HEK293 (cell line): ENCODE measurements at regions not wholly inside any gene's neighbourhood (a gene's known extent, or its start where the extent isn't known, plus 50 kb on each side); places are given as distances from the start of the nearest gene placed in this dataset.
A peak's percentile ranks its signal among the peaks of the same experiment; 100 is the strongest.

ENCODE experiments used
- CTCF ChIA-PET: fragments of 350-600 bp; formaldehyde crosslinking; extraction: SDS; loops from one replicate; lab custom pipeline; 2021; ENCODE audit warnings: antibody characterized with exemption; lab: Yijun Ruan, JAX
- POLR2A ChIA-PET: fragments of 300-600 bp; formaldehyde crosslinking; extraction: SDS; loops from one replicate; lab custom pipeline; 2020; ENCODE audit warnings: antibody characterized with exemption, inconsistent platforms; lab: Yijun Ruan, JAX
- H3K27ac ChIP-seq: fragments of 200-500 bp; sonication (Bioruptor generic); 2 replicates; pipeline ENCODE4 v1.5.1; 2014; ENCODE audit warnings: low read depth, low read length, control low read depth, inconsistent platforms; ENCODE audit errors: extremely low read depth
- H3K36me3 ChIP-seq, 2 experiments: fragments of 200-500 bp in 1 of 2; sonication (Bioruptor generic) in 1 of 2; 1 replicate in 1 of 2; 2 replicates in 1 of 2; pipeline ENCODE4 v1.5.1; 2014 to 2017; ENCODE audit warnings: inconsistent platforms in 2 of 2, low read length in 2 of 2; ENCODE audit not compliant: control insufficient read depth in 2 of 2, insufficient read depth in 1 of 2
- H3K4me1 ChIP-seq: fragments of 200-500 bp; sonication (Bioruptor generic); 2 replicates; pipeline ENCODE4 v1.5.1; 2014; ENCODE audit warnings: mild to moderate bottlenecking, low read length, inconsistent platforms; ENCODE audit not compliant: control insufficient read depth, insufficient read depth
- H3K4me3 ChIP-seq: 2 replicates; pipeline ENCODE4 v1.5.1; 2011; ENCODE audit warnings: low read depth, mild to moderate bottlenecking, control low read depth, low read length, moderate library complexity
- H3K9me3 ChIP-seq: fragments of 200-500 bp; sonication (Bioruptor generic); 2 replicates; pipeline ENCODE4 v1.5.1; 2014; ENCODE audit warnings: low read depth, low read length, inconsistent platforms; ENCODE audit not compliant: control insufficient read depth, insufficient read depth
- HOXD13 ChIP-seq: sonication (generic); formaldehyde crosslinking; IDR thresholded peaks from 2 replicates; pipeline ENCODE4 v1.8.0; 2022; ENCODE audit warnings: missing genetic modification reagents, borderline replicate concordance
- KLF16 ChIP-seq: fragments of 450-650 bp; formaldehyde crosslinking; IDR thresholded peaks from 2 replicates; pipeline ENCODE4 v1.5.1; 2017; ENCODE audit warnings: missing biosample characterization, missing genetic modification characterization
- MZF1 ChIP-seq: fragments of 450-650 bp; formaldehyde crosslinking; IDR thresholded peaks from 2 replicates; pipeline ENCODE4 v1.5.1; 2017; ENCODE audit warnings: missing biosample characterization, missing genetic modification characterization, borderline replicate concordance
- SP3 ChIP-seq: fragments of 450-650 bp; formaldehyde crosslinking; IDR thresholded peaks from 2 replicates; pipeline ENCODE4 v1.5.1; 2016; ENCODE audit warnings: missing biosample characterization, missing genetic modification characterization
- YY1 ChIP-seq: fragments of 450-650 bp; formaldehyde crosslinking; IDR thresholded peaks from 2 replicates; pipeline ENCODE4 v1.5.1; 2018; ENCODE audit warnings: missing biosample characterization, missing genetic modification characterization
- ZEB2 ChIP-seq: fragments of 450-650 bp; formaldehyde crosslinking; IDR thresholded peaks from 2 replicates; pipeline ENCODE4 v1.5.1; 2016; ENCODE audit warnings: missing biosample characterization, missing genetic modification characterization
- ZNF10 ChIP-seq: fragments of 450-650 bp; formaldehyde crosslinking; IDR thresholded peaks from 2 replicates; pipeline ENCODE4 v1.5.1; 2017; ENCODE audit warnings: missing biosample characterization, missing genetic modification characterization
- ZNF112 ChIP-seq: fragments of 450-650 bp; formaldehyde crosslinking; IDR thresholded peaks from 2 replicates; pipeline ENCODE4 v1.5.0; 2017; ENCODE audit warnings: missing biosample characterization, missing genetic modification characterization
- ZNF138 ChIP-seq: fragments of 450-650 bp; formaldehyde crosslinking; IDR thresholded peaks from 2 replicates; pipeline ENCODE4 v1.5.1; 2016; ENCODE audit warnings: missing biosample characterization, missing genetic modification characterization, borderline replicate concordance
- ZNF311 ChIP-seq: fragments of 450-650 bp; formaldehyde crosslinking; IDR thresholded peaks from 2 replicates; pipeline ENCODE4 v1.5.1; 2017; ENCODE audit warnings: missing biosample characterization, missing genetic modification characterization, borderline replicate concordance
- ZNF37A ChIP-seq: fragments of 450-650 bp; IDR thresholded peaks from 2 replicates; pipeline ENCODE4 v1.5.1; 2018; ENCODE audit warnings: missing biosample characterization, missing genetic modification characterization
- ZNF530 ChIP-seq: fragments of 450-650 bp; formaldehyde crosslinking; IDR thresholded peaks from 2 replicates; pipeline ENCODE4 v1.5.1; 2016; ENCODE audit warnings: low read depth, missing biosample characterization, missing genetic modification characterization
- ZNF558 ChIP-seq: fragments of 450-650 bp; formaldehyde crosslinking; IDR thresholded peaks from 2 replicates; pipeline ENCODE4 v1.5.1; 2016; ENCODE audit warnings: missing biosample characterization, missing genetic modification characterization
- ZNF626 ChIP-seq: fragments of 450-650 bp; sonication (Bioruptor Pico); formaldehyde crosslinking; IDR thresholded peaks from 2 replicates; pipeline ENCODE4 v1.5.1; 2018; ENCODE audit warnings: missing biosample characterization, missing genetic modification characterization, inconsistent platforms
- ZNF776 ChIP-seq: fragments of 450-650 bp; formaldehyde crosslinking; IDR thresholded peaks from 2 replicates; pipeline ENCODE4 v1.5.0; 2017; ENCODE audit warnings: missing biosample characterization, missing genetic modification characterization, borderline replicate concordance
- ZSCAN16 ChIP-seq: fragments of 450-650 bp; formaldehyde crosslinking; IDR thresholded peaks from 2 replicates; pipeline ENCODE4 v1.5.1; 2016; ENCODE audit warnings: missing biosample characterization, missing genetic modification characterization
- TF ChIP-seq, protein P1 (sequence below): fragments of 450-650 bp; formaldehyde crosslinking; conservative IDR thresholded peaks from 2 replicates; pipeline ENCODE4 v1.5.1; 2016; ENCODE audit warnings: low read depth, missing biosample characterization, missing genetic modification characterization
- TF ChIP-seq, protein P2 (sequence below): fragments of 450-650 bp; formaldehyde crosslinking; IDR thresholded peaks from 2 replicates; pipeline ENCODE4 v1.5.1; 2017; ENCODE audit warnings: missing biosample characterization, missing genetic modification characterization
- TF ChIP-seq, protein P3 (sequence below): fragments of 450-650 bp; formaldehyde crosslinking; IDR thresholded peaks from 2 replicates; pipeline ENCODE4 v1.5.1; 2017; ENCODE audit warnings: missing biosample characterization, missing genetic modification characterization
- TF ChIP-seq, protein P4 (sequence below): fragments of 450-650 bp; formaldehyde crosslinking; IDR thresholded peaks from 2 replicates; pipeline ENCODE4 v1.5.1; 2016; ENCODE audit warnings: missing biosample characterization, missing genetic modification characterization
- TF ChIP-seq, protein P5 (sequence below): fragments of 450-650 bp; formaldehyde crosslinking; IDR thresholded peaks from 2 replicates; pipeline ENCODE4 v1.5.1; 2016; ENCODE audit warnings: missing biosample characterization, missing genetic modification characterization

DNA sequence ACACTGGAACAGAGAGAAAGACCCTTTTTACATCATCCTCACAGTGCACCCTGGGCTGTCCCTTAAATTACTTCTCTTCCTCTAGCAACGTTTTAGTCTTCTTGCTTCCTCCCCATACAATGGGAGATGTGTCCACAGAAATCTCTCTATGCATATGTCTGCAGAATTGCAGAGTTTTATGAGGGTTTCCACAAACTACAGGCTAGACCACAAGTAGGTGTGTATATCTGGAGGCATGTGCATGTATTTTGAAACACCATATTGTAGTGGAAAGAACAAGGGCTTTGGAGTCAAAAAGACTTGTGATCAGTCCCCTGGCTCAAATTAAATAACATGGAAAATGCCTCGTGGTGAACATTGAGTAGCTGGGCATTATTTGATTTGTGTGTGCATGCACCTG lies 121.3 kb upstream of the IPO9 start:
- Histone ChIP-seq H3K9me3 (no peaks in the 10 kb centered on the region), H3K4me3 (no peak overlapping the region), H3K36me3 (no peaks in the 10 kb centered on the region), H3K27ac (no peak overlapping the region), H3K4me1 (0 out of 2 replicates have a peak, but pooled peaks cover 2% of the 10 kb centered on the region)
- TF ChIP-seq ZNF112 (tag by site-specific recombination) (no peak), ZNF776 (tag by site-specific recombination) (no peak), SP3 (tag by site-specific recombination) (no peak), ZNF530 (tag by site-specific recombination) (no peak), ZNF37A (tag by site-specific recombination) (no peak), ZNF10 (no peak), HOXD13 (no peak), KLF16 (no peak)
- TF ChIP-seq, protein P1, sequence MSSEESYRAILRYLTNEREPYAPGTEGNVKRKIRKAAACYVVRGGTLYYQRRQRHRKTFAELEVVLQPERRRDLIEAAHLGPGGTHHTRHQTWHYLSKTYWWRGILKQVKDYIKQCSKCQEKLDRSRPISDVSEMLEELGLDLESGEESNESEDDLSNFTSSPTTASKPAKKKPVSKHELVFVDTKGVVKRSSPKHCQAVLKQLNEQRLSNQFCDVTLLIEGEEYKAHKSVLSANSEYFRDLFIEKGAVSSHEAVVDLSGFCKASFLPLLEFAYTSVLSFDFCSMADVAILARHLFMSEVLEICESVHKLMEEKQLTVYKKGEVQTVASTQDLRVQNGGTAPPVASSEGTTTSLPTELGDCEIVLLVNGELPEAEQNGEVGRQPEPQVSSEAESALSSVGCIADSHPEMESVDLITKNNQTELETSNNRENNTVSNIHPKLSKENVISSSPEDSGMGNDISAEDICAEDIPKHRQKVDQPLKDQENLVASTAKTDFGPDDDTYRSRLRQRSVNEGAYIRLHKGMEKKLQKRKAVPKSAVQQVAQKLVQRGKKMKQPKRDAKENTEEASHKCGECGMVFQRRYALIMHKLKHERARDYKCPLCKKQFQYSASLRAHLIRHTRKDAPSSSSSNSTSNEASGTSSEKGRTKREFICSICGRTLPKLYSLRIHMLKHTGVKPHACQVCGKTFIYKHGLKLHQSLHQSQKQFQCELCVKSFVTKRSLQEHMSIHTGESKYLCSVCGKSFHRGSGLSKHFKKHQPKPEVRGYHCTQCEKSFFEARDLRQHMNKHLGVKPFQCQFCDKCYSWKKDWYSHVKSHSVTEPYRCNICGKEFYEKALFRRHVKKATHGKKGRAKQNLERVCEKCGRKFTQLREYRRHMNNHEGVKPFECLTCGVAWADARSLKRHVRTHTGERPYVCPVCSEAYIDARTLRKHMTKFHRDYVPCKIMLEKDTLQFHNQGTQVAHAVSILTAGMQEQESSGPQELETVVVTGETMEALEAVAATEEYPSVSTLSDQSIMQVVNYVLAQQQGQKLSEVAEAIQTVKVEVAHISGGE = no peak
- CTCF ChIA-PET = interaction anchor here (0.6 to 20.2 kb wide), 8 partner anchors 21 to 418 kb away, joined by 3 to 593 read pairs (median 10); no protein-coding TSS in a partner anchor
- POLR2A ChIA-PET = no interaction called here

DNA sequence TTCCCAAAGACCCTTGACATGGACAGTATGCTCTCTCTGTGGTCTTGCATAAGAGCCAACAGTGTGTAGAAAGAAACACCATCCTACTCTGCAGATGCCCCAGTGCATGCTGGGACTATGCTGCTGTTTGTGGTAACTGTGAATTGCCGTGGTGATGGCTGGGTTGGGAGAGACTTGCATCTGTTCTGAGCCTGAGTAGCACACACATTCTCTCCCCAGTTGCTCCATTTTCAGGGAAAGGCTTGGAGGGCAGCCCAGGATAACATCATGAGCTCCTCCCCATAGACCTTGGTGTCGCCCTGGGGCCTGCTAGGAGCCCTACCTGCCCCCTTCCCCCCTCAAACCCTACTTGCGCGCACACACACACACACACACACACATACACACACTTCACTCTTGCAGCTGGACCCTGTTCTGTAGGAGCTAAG lies 120.9 kb upstream of the IPO9 start:
- H3K36me3 ChIP-seq = no peaks in the 10 kb centered on the region
- H3K9me3 ChIP-seq = no peaks in the 10 kb centered on the region
- H3K27ac ChIP-seq = no peak overlapping the region
- CTCF ChIA-PET = interaction anchor here (0.6 to 20.2 kb wide), 11 partner anchors 21 to 417 kb away, joined by 3 to 593 read pairs (median 14); no protein-coding TSS in a partner anchor
- 0 out of 2 replicates have a peak, but pooled peaks cover 2% of the 10 kb centered on the region for H3K4me1 ChIP-seq
- no peak overlapping the region for H3K4me3 ChIP-seq
- TF ChIP-seq, protein P2, sequence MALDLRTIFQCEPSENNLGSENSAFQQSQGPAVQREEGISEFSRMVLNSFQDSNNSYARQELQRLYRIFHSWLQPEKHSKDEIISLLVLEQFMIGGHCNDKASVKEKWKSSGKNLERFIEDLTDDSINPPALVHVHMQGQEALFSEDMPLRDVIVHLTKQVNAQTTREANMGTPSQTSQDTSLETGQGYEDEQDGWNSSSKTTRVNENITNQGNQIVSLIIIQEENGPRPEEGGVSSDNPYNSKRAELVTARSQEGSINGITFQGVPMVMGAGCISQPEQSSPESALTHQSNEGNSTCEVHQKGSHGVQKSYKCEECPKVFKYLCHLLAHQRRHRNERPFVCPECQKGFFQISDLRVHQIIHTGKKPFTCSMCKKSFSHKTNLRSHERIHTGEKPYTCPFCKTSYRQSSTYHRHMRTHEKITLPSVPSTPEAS (tag by site-specific recombination) = 0 out of 2 replicates have a peak, but pooled peaks have one; percentile 40
- TF ChIP-seq ZNF626 (no peak), MZF1 (tag by site-specific recombination) (no peak)
- TF ChIP-seq, protein P3, sequence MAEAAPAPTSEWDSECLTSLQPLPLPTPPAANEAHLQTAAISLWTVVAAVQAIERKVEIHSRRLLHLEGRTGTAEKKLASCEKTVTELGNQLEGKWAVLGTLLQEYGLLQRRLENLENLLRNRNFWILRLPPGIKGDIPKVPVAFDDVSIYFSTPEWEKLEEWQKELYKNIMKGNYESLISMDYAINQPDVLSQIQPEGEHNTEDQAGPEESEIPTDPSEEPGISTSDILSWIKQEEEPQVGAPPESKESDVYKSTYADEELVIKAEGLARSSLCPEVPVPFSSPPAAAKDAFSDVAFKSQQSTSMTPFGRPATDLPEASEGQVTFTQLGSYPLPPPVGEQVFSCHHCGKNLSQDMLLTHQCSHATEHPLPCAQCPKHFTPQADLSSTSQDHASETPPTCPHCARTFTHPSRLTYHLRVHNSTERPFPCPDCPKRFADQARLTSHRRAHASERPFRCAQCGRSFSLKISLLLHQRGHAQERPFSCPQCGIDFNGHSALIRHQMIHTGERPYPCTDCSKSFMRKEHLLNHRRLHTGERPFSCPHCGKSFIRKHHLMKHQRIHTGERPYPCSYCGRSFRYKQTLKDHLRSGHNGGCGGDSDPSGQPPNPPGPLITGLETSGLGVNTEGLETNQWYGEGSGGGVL (tag by site-specific recombination) = peak; percentile 81
- POLR2A ChIA-PET = no interaction called here

DNA sequence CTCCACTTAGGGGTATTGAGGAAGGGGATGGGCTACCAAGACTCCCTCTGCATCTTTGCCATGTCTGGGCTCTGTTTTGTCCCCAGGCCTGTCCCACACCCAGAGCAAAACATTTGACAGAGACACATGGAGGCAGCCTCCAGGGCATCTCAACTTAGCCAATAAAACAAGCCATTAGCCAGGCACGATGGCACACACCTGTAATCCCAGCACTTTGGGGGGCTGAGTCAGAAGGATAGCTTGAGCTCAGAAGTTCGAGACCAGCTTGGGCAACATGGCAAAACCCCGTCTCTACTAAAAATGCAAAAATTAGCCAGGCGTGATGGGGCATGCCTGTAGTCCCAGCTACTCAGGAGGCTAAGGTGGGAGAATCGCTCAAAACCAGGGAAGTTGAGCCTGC lies 120.3 kb upstream of the IPO9 start:
- TF ChIP-seq, protein P4, sequence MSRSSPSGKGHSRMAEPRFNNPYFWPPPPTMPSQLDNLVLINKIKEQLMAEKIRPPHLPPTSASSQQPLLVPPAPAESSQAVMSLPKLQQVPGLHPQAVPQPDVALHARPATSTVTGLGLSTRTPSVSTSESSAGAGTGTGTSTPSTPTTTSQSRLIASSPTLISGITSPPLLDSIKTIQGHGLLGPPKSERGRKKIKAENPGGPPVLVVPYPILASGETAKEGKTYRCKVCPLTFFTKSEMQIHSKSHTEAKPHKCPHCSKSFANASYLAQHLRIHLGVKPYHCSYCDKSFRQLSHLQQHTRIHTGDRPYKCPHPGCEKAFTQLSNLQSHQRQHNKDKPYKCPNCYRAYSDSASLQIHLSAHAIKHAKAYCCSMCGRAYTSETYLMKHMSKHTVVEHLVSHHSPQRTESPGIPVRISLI (tag by site-specific recombination) = no peak
- no peak for TF ChIP-seq ZNF138 (tag by site-specific recombination)
- TF ChIP-seq, protein P5, sequence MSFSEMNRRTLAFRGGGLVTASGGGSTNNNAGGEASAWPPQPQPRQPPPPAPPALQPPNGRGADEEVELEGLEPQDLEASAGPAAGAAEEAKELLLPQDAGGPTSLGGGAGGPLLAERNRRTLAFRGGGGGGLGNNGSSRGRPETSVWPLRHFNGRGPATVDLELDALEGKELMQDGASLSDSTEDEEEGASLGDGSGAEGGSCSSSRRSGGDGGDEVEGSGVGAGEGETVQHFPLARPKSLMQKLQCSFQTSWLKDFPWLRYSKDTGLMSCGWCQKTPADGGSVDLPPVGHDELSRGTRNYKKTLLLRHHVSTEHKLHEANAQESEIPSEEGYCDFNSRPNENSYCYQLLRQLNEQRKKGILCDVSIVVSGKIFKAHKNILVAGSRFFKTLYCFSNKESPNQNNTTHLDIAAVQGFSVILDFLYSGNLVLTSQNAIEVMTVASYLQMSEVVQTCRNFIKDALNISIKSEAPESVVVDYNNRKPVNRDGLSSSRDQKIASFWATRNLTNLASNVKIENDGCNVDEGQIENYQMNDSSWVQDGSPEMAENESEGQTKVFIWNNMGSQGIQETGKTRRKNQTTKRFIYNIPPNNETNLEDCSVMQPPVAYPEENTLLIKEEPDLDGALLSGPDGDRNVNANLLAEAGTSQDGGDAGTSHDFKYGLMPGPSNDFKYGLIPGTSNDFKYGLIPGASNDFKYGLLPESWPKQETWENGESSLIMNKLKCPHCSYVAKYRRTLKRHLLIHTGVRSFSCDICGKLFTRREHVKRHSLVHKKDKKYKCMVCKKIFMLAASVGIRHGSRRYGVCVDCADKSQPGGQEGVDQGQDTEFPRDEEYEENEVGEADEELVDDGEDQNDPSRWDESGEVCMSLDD (tag by site-specific recombination) = no peak
- TF ChIP-seq YY1 (tag by site-specific recombination) = no peak
- TF ChIP-seq ZNF558 (tag by site-specific recombination) = no peak
- no peak for TF ChIP-seq ZEB2 (tag by site-specific recombination)
- TF ChIP-seq ZNF10 = no peak
- TF ChIP-seq ZSCAN16 (tag by site-specific recombination) = no peak
- TF ChIP-seq ZNF311 = no peak
- CTCF ChIA-PET = interaction anchor here (0.6 to 20.2 kb wide), 32 partner anchors 11 to 261 kb away, joined by 3 to 593 read pairs (median 8); no protein-coding TSS in a partner anchor
- POLR2A ChIA-PET = interaction anchor here (0.7 kb wide), 1 partner anchor 120 kb away, joined by 5 read pairs; the partner anchor contains the start of gene IPO9

More for the DNA sequence above, 120.3 kb upstream of the IPO9 start:
- Histone ChIP-seq H3K9me3 (no peaks in the 10 kb centered on the region), H3K36me3 (no peaks in the 10 kb centered on the region), H3K4me1 (peaks cover 7% of the 10 kb centered on the region), H3K4me3 (no peak overlapping the region), H3K27ac (no peak overlapping the region)
